Activated naive CD8-positive, alpha-beta T cell treated with anti-CD3 and anti-CD28 coated beads, Interleukin-2, amount 10 ng/mL, durations not matched to agents 7 days and 5 days (primary cell): ENCODE measurements at regions not wholly inside any gene's neighbourhood (a gene's known extent, or its start where the extent isn't known, plus 50 kb on each side); places are given as distances from the start of the nearest gene placed in this dataset.
"Not testable (repeated sequence)": the region's sequence is repeated elsewhere in the genome, so short reads cannot be mapped to it uniquely, and the experiment has no call there.

Experiments used
- ATAC-seq: fragments of 150-1000 bp; cut with Tn5 transposase; one replicate; pipeline ENCODE4 v1.10.0; 2021; ENCODE audit warnings: low read depth, moderate library complexity
- POLR2A ChIA-PET: fragments of 350-600 bp; sonication (Branson Sonifier 250); formaldehyde crosslinking; loops from one replicate; lab custom pipeline; 2021; ENCODE audit warnings: antibody characterized with exemption; lab: Charles Lee
- DNase-seq: peaks from one replicate; pipeline ENCODE4 v3.0.0; 2021
- H3K27ac Mint-ChIP-seq: one replicate; pipeline ENCODE4 v1.8.0; 2022; ENCODE audit warnings: mild to moderate bottlenecking, mixed read lengths
- H3K27me3 Mint-ChIP-seq: one replicate; pipeline ENCODE4 v1.8.0; 2022; ENCODE audit warnings: mild to moderate bottlenecking, moderate library complexity, mixed read lengths
- H3K36me3 Mint-ChIP-seq: one replicate; pipeline ENCODE4 v1.8.0; 2021; ENCODE audit warnings: mild to moderate bottlenecking, mixed read lengths
- H3K4me1 Mint-ChIP-seq: one replicate; pipeline ENCODE4 v1.8.0; 2021; ENCODE audit warnings: mixed read lengths
- H3K4me3 Mint-ChIP-seq: one replicate; pipeline ENCODE4 v1.8.0; 2022; ENCODE audit warnings: mild to moderate bottlenecking, moderate library complexity, mixed read lengths
- H3K9me3 Mint-ChIP-seq: one replicate; pipeline ENCODE4 v1.8.0; 2021; ENCODE audit warnings: mixed read lengths

DNA sequence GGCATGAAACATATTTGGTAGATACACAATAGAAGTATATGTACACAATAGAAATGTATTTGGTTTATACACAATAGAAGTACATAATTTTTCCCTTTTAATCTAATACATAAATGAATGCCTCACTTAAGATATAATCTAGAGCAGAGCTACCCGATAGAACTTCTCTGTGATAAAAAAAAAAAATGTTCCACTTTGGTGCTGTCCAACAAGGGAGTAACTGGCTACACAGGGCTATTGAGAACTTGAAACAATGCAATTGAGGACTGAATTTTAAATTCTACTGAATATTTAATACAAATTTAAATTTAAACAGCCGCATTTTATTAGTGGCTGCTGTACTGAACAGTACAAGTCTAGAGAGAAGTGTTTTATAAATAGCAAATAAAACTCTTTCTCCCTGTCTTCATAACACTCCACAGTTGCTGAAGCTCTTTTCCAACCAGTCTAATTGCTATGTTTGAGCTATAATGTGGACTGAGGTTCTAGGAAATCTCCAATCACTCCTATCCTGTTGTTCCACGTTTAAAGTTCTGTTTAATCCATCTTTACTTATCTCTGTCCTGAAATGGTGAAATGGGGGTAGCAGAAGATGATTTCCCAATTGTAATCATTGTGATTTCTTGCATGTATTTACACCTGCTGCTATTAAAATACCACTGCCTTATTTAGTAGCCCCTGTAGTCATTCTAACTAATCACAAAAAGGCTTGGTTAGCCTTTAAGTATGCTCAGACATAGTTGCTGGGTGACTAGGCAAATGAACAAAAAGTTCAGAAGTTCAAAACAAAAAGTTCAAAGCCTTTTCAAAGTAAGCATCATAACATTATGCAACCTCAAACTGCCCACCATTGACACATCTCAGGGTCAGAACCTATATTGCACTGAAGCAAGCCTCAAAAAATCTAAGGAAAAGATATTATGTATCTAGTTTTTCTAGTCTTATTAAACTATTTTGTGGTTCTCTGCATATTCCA lies 192.3 kb upstream of the C1orf87 start:
- H3K27me3 Mint-ChIP-seq: peaks cover 2% of the 10 kb centered on the region
- H3K36me3 Mint-ChIP-seq: no peaks in the 10 kb centered on the region
- no peak overlapping the region for H3K27ac Mint-ChIP-seq
- H3K4me1 Mint-ChIP-seq: no peaks in the 10 kb centered on the region
- no peaks in the 10 kb centered on the region for H3K9me3 Mint-ChIP-seq
- POLR2A ChIA-PET: no interaction called here
- no peak overlapping the region for H3K4me3 Mint-ChIP-seq
- ATAC-seq: no peak
- no peak for DNase-seq

DNA sequence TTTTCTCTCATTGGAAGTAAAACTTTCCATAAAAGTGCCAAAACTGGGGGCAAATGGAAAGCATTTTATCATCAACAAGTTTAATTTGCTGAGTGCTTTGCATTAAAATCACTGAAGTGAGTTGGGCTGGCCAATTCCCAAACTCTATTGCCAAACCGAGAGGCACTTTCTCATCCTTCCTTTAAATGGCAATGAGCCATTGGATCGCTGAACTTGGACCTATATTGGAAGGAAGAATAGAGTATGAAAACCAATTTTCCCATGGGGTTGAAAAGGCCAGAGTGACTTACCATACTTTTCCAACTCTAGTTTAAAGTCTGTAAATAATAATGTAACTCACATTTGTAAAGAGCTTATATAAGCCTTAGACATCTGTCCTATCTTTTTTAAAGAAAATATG lies 189.1 kb upstream of the C1orf87 start:
- Mint-ChIP-seq H3K27me3 (peaks cover 2% of the 10 kb centered on the region), H3K4me1 (no peaks in the 10 kb centered on the region), H3K9me3 (no peaks in the 10 kb centered on the region), H3K36me3 (no peaks in the 10 kb centered on the region), H3K27ac (no peak overlapping the region), H3K4me3 (no peak overlapping the region)
- ATAC-seq (no peak), DNase-seq (no peak)
- POLR2A ChIA-PET: no interaction called here

DNA sequence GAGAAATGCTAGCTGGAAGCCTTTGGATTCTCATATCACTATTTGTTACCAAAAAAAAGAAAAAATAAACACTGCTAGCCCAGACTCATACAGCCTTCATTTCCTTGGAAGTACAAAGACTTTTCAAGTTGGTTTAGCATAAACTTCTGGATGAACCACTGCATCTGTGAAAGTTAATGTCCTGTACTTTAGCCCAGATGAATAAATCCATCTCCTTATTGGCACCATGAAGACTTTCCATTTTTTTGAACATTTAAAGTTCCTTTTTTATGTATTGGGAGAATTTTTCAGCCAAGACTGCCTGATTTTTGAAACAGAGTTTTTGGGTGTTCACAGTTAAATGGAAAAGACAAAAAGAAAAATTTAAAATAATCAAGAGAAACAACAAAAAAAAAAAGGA lies 184.0 kb upstream of the C1orf87 start:
- DNase-seq (no peak), ATAC-seq (no peak)
- POLR2A ChIA-PET: no interaction called here
- Mint-ChIP-seq H3K27ac (no peak overlapping the region), H3K36me3 (no peaks in the 10 kb centered on the region), H3K4me3 (no peak overlapping the region), H3K4me1 (no peaks in the 10 kb centered on the region), H3K27me3 (no peaks in the 10 kb centered on the region), H3K9me3 (no peaks in the 10 kb centered on the region)

DNA sequence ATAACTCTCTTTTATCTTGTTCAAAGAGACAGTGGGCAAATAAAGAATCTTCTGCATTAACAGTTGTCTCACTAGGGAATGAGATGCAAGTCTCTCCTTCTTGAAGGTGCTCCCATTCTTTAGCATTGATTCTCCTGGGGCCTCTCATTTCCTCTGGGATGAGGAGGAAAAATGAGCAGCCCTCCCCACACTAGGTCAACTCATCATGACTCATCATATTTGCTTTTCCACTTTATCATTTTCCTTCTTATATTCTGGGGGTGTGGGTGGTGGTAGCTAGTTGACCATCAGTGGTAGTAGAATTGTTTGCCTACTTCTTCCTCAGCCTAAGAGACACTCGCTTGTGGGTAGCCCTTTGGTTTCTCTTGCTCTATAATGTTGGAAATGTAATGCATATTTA lies 182.0 kb upstream of the C1orf87 start:
- DNase-seq (no peak), ATAC-seq (no peak)
- no peaks in the 10 kb centered on the region for H3K36me3 Mint-ChIP-seq
- POLR2A ChIA-PET: no interaction called here
- no peak overlapping the region for H3K27ac Mint-ChIP-seq
- no peaks in the 10 kb centered on the region for H3K4me1 Mint-ChIP-seq
- peaks cover 2% of the 10 kb centered on the region for H3K9me3 Mint-ChIP-seq
- H3K27me3 Mint-ChIP-seq: no peaks in the 10 kb centered on the region
- H3K4me3 Mint-ChIP-seq: no peak overlapping the region

DNA sequence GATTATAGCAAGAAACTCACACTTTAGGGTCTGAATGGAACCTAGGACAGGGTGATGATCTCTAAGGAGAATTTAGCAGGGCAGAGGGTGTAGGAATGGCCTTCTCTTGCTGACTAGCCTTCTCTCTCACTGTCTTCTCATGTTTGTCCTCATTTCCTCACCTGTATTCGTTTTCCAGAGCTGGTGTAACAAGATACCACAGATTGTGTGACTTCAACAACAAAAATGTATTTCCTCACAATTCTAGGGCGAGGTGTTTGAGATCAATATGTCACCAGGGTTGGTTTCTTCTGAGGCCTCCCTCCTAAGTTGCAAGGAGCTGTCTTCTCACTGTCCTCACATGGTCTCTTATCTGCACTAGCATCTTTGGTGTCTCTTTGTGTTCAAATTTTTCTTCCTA lies 177.9 kb upstream of the C1orf87 start:
- DNase-seq: no peak
- no peaks in the 10 kb centered on the region for H3K36me3 Mint-ChIP-seq
- H3K9me3 Mint-ChIP-seq: peaks cover 2% of the 10 kb centered on the region
- no peak for ATAC-seq
- H3K27ac Mint-ChIP-seq: no peak overlapping the region
- no peak overlapping the region for H3K4me3 Mint-ChIP-seq
- POLR2A ChIA-PET: no interaction called here
- H3K27me3 Mint-ChIP-seq: no peaks in the 10 kb centered on the region
- H3K4me1 Mint-ChIP-seq: no peaks in the 10 kb centered on the region

DNA sequence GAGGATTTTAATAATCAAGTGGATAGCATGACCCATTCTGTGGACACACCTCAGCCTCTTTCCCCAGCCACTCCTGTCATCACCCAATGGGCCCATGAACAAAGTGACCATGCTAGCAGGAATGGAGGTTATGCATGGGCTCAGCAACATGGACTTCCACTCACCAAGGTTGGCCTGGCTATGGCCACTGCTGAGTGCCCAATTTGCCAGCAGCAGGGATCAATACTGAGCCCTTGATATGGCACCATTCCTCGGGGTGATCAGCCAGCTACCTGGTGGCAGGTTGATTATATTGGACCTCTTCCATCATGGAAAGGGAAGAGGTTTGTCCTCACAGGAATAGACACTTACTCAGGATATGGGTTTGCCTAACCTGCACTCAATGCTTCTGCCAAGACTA lies 173.9 kb upstream of the C1orf87 start:
- H3K27ac Mint-ChIP-seq, POLR2A ChIA-PET, H3K4me1 Mint-ChIP-seq, DNase-seq, ATAC-seq, H3K36me3 Mint-ChIP-seq, H3K27me3 Mint-ChIP-seq, H3K4me3 Mint-ChIP-seq, H3K9me3 Mint-ChIP-seq: not testable (repeated sequence)

DNA sequence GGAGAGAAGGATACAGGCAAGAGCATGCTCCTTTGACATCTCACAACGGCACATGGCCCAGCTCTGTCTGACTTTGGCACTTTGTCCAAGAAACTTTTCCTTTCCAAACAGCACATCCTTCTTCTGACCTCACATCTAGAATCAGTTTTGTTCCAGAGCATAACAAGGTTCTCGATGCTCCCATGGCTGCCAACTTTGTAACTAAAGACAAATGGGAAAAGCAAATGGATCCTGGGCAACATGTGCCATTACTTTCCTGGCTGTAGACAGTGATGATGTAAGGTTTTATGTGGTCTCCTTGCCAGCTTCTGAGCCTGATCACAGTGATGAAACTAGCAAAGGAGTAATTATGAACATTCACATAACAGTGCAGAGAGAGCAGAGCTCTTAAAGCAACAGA lies 171.8 kb upstream of the C1orf87 start:
- no peaks in the 10 kb centered on the region for H3K36me3 Mint-ChIP-seq
- no peak for ATAC-seq
- no peak overlapping the region for H3K4me3 Mint-ChIP-seq
- no peak for DNase-seq
- POLR2A ChIA-PET: no interaction called here
- no peaks in the 10 kb centered on the region for H3K4me1 Mint-ChIP-seq
- H3K9me3 Mint-ChIP-seq: no peaks in the 10 kb centered on the region
- H3K27ac Mint-ChIP-seq: no peak overlapping the region
- no peaks in the 10 kb centered on the region for H3K27me3 Mint-ChIP-seq

DNA sequence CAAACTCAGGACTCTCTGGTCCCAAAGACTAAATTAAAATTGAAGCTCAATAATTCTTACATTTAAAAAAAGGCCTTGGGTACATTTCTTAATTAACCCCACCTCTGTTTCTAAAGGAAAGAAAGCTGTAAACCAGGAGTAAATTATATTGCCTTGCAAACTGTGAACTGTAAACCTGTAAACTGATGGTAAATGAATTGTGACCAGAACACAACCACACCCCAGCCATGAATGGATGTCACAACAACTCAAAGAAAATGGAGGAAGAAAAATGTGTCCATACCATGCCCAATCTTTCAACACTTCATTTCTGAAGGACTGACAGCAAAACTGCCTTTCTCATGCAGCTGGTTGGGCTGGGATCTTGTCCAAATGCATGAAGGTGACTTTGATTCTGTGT lies 171.3 kb upstream of the C1orf87 start:
- DNase-seq: no peak
- POLR2A ChIA-PET: no interaction called here
- no peak for ATAC-seq
- no peak overlapping the region for H3K4me3 Mint-ChIP-seq
- H3K27me3 Mint-ChIP-seq: no peaks in the 10 kb centered on the region
- no peaks in the 10 kb centered on the region for H3K36me3 Mint-ChIP-seq
- H3K4me1 Mint-ChIP-seq: no peaks in the 10 kb centered on the region
- no peaks in the 10 kb centered on the region for H3K9me3 Mint-ChIP-seq
- H3K27ac Mint-ChIP-seq: no peak overlapping the region

DNA sequence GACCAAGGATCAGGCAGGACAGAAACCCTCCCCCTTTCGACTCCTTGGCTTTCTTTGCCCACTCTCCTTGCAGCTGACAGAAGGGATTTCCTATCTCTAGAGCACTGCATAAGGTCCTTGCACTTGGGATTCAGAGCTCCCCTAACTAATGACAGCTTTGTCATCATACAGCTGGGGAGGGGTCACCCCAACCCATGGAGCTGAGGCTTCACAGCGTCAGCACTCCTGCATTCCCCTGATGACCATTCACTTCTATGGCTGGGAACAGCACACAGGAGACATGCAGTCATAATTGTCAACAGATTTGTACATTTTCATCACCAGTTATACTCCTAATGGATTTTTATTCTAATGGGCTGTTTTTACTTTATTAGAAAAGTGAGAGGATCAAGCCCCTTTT lies 161.7 kb upstream of the C1orf87 start:
- POLR2A ChIA-PET: no interaction called here
- H3K4me1 Mint-ChIP-seq: no peaks in the 10 kb centered on the region
- no peaks in the 10 kb centered on the region for H3K36me3 Mint-ChIP-seq
- H3K27ac Mint-ChIP-seq: no peak overlapping the region
- H3K9me3 Mint-ChIP-seq: no peaks in the 10 kb centered on the region
- H3K4me3 Mint-ChIP-seq: no peak overlapping the region
- H3K27me3 Mint-ChIP-seq: no peaks in the 10 kb centered on the region
- no peak for DNase-seq
- ATAC-seq: no peak

DNA sequence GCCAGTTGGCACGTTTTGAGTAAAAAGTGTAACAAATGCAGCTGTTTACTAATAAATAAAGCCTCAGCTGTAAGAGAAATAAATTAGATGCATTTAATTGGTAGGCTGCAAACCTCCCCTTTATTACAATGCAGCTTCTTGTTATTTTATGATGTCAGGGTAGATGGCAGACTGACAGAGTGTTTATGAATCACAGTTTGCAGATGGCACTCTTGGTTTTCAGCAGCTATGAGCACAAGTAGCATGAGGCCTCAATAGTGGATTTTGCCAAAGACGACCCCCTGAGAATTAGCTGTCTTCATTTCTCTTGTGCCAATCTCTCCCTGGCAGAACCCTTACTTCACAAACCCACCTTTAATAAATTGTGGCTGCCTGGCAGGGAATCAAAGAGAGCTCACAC lies 161.2 kb upstream of the C1orf87 start:
- no peaks in the 10 kb centered on the region for H3K36me3 Mint-ChIP-seq
- no peaks in the 10 kb centered on the region for H3K4me1 Mint-ChIP-seq
- DNase-seq (no peak), ATAC-seq (no peak)
- H3K27me3 Mint-ChIP-seq: no peaks in the 10 kb centered on the region
- no peaks in the 10 kb centered on the region for H3K9me3 Mint-ChIP-seq
- H3K27ac Mint-ChIP-seq: no peak overlapping the region
- POLR2A ChIA-PET: no interaction called here
- H3K4me3 Mint-ChIP-seq: no peak overlapping the region

DNA sequence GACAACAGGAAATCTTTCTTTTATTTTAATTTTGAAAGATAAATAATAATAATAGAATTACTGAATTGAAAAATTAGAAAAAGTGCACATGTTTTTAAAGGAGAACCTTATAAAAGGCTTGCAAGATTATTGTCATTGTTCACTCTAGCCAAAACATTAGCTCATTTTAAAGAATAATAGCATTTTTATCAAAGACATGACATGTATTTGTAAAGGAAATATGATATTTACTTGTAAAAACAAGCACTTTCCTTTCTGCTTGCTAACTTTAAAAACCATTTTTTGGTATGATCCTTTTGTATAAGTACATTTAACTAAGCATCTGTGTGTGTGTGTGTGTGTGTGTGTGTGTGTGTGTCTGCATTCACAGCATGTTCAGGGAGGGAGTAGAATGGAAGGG lies 156.3 kb upstream of the C1orf87 start:
- DNase-seq (no peak), ATAC-seq (no peak)
- H3K4me3 Mint-ChIP-seq: no peak overlapping the region
- POLR2A ChIA-PET: no interaction called here
- H3K36me3 Mint-ChIP-seq: no peaks in the 10 kb centered on the region
- H3K4me1 Mint-ChIP-seq: no peaks in the 10 kb centered on the region
- no peak overlapping the region for H3K27ac Mint-ChIP-seq
- H3K27me3 Mint-ChIP-seq: no peaks in the 10 kb centered on the region
- H3K9me3 Mint-ChIP-seq: peaks cover 1% of the 10 kb centered on the region

DNA sequence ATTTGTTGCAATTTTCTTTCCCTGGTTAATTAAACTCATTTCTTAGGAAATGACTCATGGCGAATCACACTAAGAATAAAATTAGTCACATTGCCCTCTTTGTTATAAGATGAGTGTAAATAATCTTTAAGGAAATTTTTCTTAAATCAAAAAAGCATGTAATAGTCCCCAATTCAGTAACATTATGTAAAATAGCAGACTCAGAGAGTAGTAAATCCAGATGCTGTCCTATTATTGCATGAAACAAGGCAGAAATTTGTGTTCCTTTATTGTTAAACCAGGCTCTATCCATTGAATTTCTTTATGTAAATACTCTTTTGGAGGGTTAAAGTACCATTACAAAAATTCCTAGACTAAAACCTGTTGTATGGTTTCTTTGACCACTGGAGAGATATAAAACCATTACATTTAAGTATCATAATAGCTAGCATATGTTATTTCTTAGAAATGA lies 154.5 kb upstream of the C1orf87 start:
- Mint-ChIP-seq H3K4me3 (no peak overlapping the region), H3K27ac (no peak overlapping the region), H3K9me3 (peaks cover 1% of the 10 kb centered on the region), H3K4me1 (no peaks in the 10 kb centered on the region), H3K27me3 (no peaks in the 10 kb centered on the region), H3K36me3 (no peaks in the 10 kb centered on the region)
- DNase-seq (no peak), ATAC-seq (no peak)
- POLR2A ChIA-PET: no interaction called here

DNA sequence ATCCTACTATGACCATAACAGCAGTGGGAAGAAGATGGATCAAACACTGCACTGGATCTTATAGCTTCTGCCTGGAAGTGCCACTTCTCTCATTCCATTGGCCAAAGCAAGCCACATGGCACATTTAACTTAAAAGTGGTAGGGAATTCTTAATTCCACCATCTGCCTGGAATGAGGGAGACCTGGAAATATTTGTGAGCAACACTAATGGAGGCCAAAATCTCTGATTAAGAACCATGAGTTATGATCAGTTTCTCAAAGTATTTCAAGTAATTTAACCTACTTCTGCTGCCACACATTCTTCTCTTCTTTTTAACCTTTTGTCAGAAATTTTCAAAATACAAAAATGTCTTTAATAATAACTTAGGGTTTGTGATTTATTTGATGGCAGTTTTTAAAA lies 154.0 kb upstream of the C1orf87 start:
- no peak for DNase-seq
- Mint-ChIP-seq H3K4me1 (no peaks in the 10 kb centered on the region), H3K9me3 (peaks cover 1% of the 10 kb centered on the region), H3K4me3 (no peak overlapping the region), H3K27ac (no peak overlapping the region), H3K36me3 (no peaks in the 10 kb centered on the region), H3K27me3 (no peaks in the 10 kb centered on the region)
- no peak for ATAC-seq
- POLR2A ChIA-PET: no interaction called here

DNA sequence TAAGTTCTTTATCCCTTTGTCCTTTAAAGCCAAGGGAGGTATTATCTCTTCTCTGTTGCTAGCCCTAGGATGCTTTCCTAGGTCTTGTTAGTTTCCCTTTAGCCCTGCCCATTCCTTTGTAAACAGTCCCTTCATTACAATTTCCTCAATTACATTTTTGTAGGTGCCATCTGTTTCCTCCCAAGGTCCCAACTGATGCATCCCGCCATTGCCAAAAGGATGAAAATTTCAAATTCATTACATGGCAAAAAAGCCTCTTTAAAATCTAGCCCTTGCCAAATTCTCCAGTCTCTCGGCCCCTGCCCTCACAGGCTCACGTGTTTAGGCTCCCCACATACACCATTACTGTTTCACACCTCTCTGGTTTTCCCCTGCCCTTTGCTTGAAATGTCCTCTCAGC lies 151.9 kb upstream of the C1orf87 start:
- POLR2A ChIA-PET: no interaction called here

More for the DNA sequence above, 151.9 kb upstream of the C1orf87 start:
- Mint-ChIP-seq H3K9me3 (peaks cover 1% of the 10 kb centered on the region), H3K4me3 (no peak overlapping the region), H3K27ac (no peak overlapping the region), H3K27me3 (no peaks in the 10 kb centered on the region), H3K4me1 (no peaks in the 10 kb centered on the region), H3K36me3 (no peaks in the 10 kb centered on the region)
- ATAC-seq (no peak), DNase-seq (no peak)
